OCI-LY7 (cell line): ENCODE measurements at regions not wholly inside any gene's neighbourhood (a gene's known extent, or its start where the extent isn't known, plus 50 kb on each side); places are given as distances from the start of the nearest gene placed in this dataset.

Experiments used
- BruUV-seq: library from RNA; stranded (reverse); fragments of 400-500 nt; replicated peaks from 2 replicates; lab custom pipeline; 2021; lab: Mats Ljungman, UMichigan
- CTCF ChIA-PET: fragments of 300-600 bp; sonication (Branson Sonifier 250); formaldehyde crosslinking; loops from one replicate; lab custom pipeline; 2022; ENCODE audit warnings: antibody characterized with exemption; ENCODE audit not compliant: unreplicated experiment; lab: Charles Lee
- POLR2A ChIA-PET: fragments of 300-600 bp; sonication (Branson Sonifier 250); formaldehyde crosslinking; loops from one replicate; lab custom pipeline; 2022; ENCODE audit warnings: antibody characterized with exemption; lab: Charles Lee
- DNase-seq: peaks from one replicate; pipeline ENCODE4 v3.0.0-alpha.2; 2015; ENCODE audit warnings: low spot score
- H2AFZ ChIP-seq: fragments of 200-600 bp; sonication (generic), shearing (Covaris generic); 2 replicates; pipeline ENCODE4 v1.6.1; 2014; ENCODE audit warnings: mild to moderate bottlenecking, antibody characterized with exemption, low read length, moderate library complexity
- H3K27ac ChIP-seq: fragments of 200-600 bp; sonication (generic); 2 replicates; pipeline ENCODE4 v1.5.1; 2014; ENCODE audit warnings: mixed run types, low read depth, mild to moderate bottlenecking, moderate library complexity, low read length, inconsistent platforms; ENCODE audit not compliant: poor library complexity, severe bottlenecking
- H3K36me3 ChIP-seq: fragments of 200-600 bp; sonication (generic); 2 replicates; pipeline ENCODE4 v1.6.1; 2014; ENCODE audit warnings: mild to moderate bottlenecking, antibody characterized with exemption, low read length, moderate library complexity, mixed read lengths; ENCODE audit not compliant: insufficient read depth
- H3K4me1 ChIP-seq: fragments of 200-600 bp; sonication (generic); 2 replicates; pipeline ENCODE4 v1.5.1; 2014; ENCODE audit warnings: mild to moderate bottlenecking, low read length; ENCODE audit not compliant: insufficient read depth, poor library complexity, severe bottlenecking
- H3K4me2 ChIP-seq: fragments of 200-600 bp; sonication (generic); 2 replicates; pipeline ENCODE4 v1.6.1; 2014; ENCODE audit warnings: mild to moderate bottlenecking, low read length
- H3K4me3 ChIP-seq: fragments of 200-600 bp; sonication (generic); 2 replicates; pipeline ENCODE4 v1.5.1; 2014; ENCODE audit warnings: mild to moderate bottlenecking, low read depth, low read length; ENCODE audit not compliant: poor library complexity, severe bottlenecking
- H3K79me2 ChIP-seq: fragments of 200-600 bp; sonication (generic); 2 replicates; pipeline ENCODE4 v1.6.1; 2016; ENCODE audit warnings: low read depth, mild to moderate bottlenecking, low read length, moderate library complexity, mixed read lengths; ENCODE audit not compliant: insufficient read depth
- H3K9me2 ChIP-seq: fragments of 200-600 bp; sonication (generic); 2 replicates; pipeline ENCODE4 v1.6.1; 2016; ENCODE audit warnings: mild to moderate bottlenecking, low read length, mixed read lengths; ENCODE audit not compliant: insufficient read depth
- H3K9me3 ChIP-seq: fragments of 200-600 bp; sonication (generic); 2 replicates; pipeline ENCODE4 v1.6.1; 2014; ENCODE audit warnings: mild to moderate bottlenecking, mixed run types, low read length, mixed read lengths
- H4K20me1 ChIP-seq: fragments of 200-600 bp; sonication (generic); 2 replicates; pipeline ENCODE4 v1.6.1; 2014; ENCODE audit warnings: mild to moderate bottlenecking, antibody characterized with exemption, low read length, moderate library complexity, mixed read lengths; ENCODE audit not compliant: insufficient read depth
- EZH2phosphoT487 ChIP-seq: fragments of 200-600 bp; sonication (generic); IDR thresholded peaks from 2 replicates; pipeline ENCODE4 v1.6.1; 2018; ENCODE audit warnings: low read depth, borderline replicate concordance, mild to moderate bottlenecking, mixed run types, antibody characterized with exemption, low read length, moderate library complexity, mixed read lengths
- intact Hi-C: fragments of 100-400 bp; cut with micrococcal nuclease; formaldehyde crosslinking; loops from one replicate; pipeline ENCODE4 v1.10.0; 2022; ENCODE audit not compliant: unreplicated experiment
- TF ChIP-seq, protein P1 (sequence below): fragments of 200-600 bp; sonication (generic); conservative IDR thresholded peaks from 2 replicates; pipeline ENCODE4 v1.5.1; 2014; ENCODE audit warnings: mild to moderate bottlenecking, antibody characterized with exemption, low read length, moderate library complexity, mixed read lengths

DNA sequence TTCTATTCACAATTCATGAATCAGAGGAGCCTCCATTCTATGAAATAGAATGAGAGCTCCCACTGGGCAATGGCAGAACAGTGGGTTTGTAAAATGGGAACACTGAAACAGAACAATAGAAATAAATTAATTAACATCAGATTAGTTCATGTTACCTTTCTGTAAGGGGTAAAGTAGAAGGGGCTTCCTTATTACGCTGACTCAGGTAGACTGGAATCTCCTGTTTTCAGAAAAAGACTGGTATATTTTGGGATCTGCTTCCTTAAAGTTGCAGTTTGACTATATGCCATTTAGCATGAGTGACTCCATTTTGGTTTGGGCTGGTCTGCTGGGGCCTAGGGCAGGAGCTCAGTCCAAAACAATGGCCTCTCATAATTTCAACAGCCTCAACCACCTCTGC lies 52.8 kb upstream of the ZFAND3 start:
- intact Hi-C loops, result no loop called here
- POLR2A ChIA-PET, result no interaction called here

DNA sequence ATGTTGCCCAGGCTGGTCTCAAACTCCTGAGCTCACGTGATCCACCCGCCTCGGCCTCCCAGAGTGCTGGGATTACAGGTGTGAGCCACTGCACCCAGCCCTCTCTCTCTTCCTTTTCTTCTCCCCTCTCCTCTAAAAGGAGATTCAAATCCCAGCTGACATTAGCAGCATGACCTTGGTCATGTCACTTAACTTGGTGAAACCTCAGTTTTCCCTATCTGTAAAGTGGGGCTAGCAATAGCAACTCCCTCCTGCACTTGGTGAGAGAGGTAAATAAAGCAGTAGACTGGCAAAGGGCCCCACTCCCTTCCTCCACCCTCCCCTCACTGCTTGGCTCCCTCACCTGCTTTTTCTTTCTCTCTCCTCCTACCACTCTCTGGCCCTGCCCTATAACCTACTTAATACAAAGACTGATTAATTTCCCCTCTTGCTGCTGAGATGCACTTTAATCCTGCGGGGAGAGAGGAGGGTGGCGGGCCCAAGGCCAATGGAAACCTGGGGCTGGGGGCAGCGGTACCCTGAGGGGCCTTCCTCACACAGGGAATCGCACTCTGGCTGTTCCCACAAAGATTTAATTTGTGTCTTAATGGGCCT lies 54.2 kb upstream of the ZFAND3 start:
- Histone ChIP-seq H3K4me1 (no peaks in the 10 kb centered on the region), H2AFZ (no peak overlapping the region), H3K4me2 (no peak overlapping the region), H3K27ac (no peak overlapping the region), H3K4me3 (no peak overlapping the region), H4K20me1 (no peaks in the 10 kb centered on the region), H3K79me2 (no peaks in the 10 kb centered on the region), H3K36me3 (no peaks in the 10 kb centered on the region), H3K9me2 (no peaks in the 10 kb centered on the region), H3K9me3 (no peaks in the 10 kb centered on the region)
- TF ChIP-seq EZH2phosphoT487, result no peak
- TF ChIP-seq, protein P1, sequence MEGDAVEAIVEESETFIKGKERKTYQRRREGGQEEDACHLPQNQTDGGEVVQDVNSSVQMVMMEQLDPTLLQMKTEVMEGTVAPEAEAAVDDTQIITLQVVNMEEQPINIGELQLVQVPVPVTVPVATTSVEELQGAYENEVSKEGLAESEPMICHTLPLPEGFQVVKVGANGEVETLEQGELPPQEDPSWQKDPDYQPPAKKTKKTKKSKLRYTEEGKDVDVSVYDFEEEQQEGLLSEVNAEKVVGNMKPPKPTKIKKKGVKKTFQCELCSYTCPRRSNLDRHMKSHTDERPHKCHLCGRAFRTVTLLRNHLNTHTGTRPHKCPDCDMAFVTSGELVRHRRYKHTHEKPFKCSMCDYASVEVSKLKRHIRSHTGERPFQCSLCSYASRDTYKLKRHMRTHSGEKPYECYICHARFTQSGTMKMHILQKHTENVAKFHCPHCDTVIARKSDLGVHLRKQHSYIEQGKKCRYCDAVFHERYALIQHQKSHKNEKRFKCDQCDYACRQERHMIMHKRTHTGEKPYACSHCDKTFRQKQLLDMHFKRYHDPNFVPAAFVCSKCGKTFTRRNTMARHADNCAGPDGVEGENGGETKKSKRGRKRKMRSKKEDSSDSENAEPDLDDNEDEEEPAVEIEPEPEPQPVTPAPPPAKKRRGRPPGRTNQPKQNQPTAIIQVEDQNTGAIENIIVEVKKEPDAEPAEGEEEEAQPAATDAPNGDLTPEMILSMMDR, result no peak
- no peak for DNase-seq
- intact Hi-C loops, result no loop called here
- CTCF ChIA-PET, result no interaction called here
- no TSS peak for BruUV-seq
- POLR2A ChIA-PET, result no interaction called here

More for the DNA sequence above, 52.8 kb upstream of the ZFAND3 start:
- no peak for DNase-seq
- Histone ChIP-seq H4K20me1 (no peaks in the 10 kb centered on the region), H3K79me2 (no peaks in the 10 kb centered on the region), H3K36me3 (no peaks in the 10 kb centered on the region), H3K4me3 (no peak overlapping the region), H3K4me2 (no peak overlapping the region), H3K9me2 (no peaks in the 10 kb centered on the region), H3K9me3 (no peaks in the 10 kb centered on the region), H3K4me1 (no peaks in the 10 kb centered on the region), H2AFZ (no peak overlapping the region), H3K27ac (no peak overlapping the region)
- BruUV-seq, result no TSS peak
- TF ChIP-seq EZH2phosphoT487, result no peak
- TF ChIP-seq, protein P1, result no peak
- CTCF ChIA-PET, result no interaction called here

DNA sequence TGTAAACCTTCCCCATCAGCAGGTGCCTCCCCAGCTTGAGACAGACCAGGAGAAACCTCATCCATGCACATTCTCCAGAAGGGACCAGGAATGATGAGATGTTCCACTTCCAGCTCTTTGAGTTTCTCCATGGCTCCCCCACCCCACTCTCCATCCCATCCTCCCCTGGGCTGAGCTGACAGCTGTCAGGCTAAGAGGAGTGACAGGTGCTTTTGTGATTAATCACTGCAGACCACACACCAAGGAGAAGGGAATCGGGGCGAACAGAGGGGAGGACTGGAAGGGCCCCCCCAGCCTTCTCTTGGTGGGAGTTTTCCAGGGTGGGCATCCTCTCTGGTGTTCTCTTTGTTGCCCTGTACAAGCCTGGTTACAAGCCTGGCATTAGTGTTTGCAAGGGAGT lies 56.1 kb upstream of the ZFAND3 start:
- Histone ChIP-seq H3K4me1 (no peaks in the 10 kb centered on the region), H3K4me2 (no peak overlapping the region), H4K20me1 (no peaks in the 10 kb centered on the region), H2AFZ (no peak overlapping the region), H3K9me3 (no peaks in the 10 kb centered on the region), H3K79me2 (no peaks in the 10 kb centered on the region), H3K27ac (no peak overlapping the region), H3K36me3 (no peaks in the 10 kb centered on the region), H3K4me3 (no peak overlapping the region), H3K9me2 (no peaks in the 10 kb centered on the region)
- TF ChIP-seq EZH2phosphoT487, result no peak
- TF ChIP-seq, protein P1, result no peak
- POLR2A ChIA-PET, result no interaction called here
- DNase-seq, result no peak
- CTCF ChIA-PET, result no interaction called here
- intact Hi-C loops, result no loop called here
- no TSS peak for BruUV-seq
